Esophagus squamous epithelium (tissue), 5 donors: ENCODE measurements at regions not wholly inside any gene's neighbourhood (a gene's known extent, or its start where the extent isn't known, plus 50 kb on each side); places are given as distances from the start of the nearest gene placed in this dataset.

Experiments
- DNase-seq: peaks from one replicate; lab custom pipeline; 2025; lab: John Stamatoyannopoulos, UW
- H3K27ac ChIP-seq, 4 donors: fragments of 200-600 bp; sonication (generic); one replicate each; pipeline ENCODE4 v1.5.1; 2016 to 2019; ENCODE audit warnings: mild to moderate bottlenecking in 1 of 4
- H3K27me3 ChIP-seq, 4 donors: fragments of 200-600 bp; sonication (generic); 1 replicate in 3 of 4; 2 replicates in 1 of 4; pipeline versions ENCODE4 v1.5.1 to v1.6.0; 2017 to 2021; ENCODE audit warnings: antibody characterized with exemption in 1 of 4
- H3K36me3 ChIP-seq, 3 donors: fragments of 200-600 bp; sonication (generic); one replicate each; pipeline ENCODE4 v1.5.1; 2016 to 2019
- H3K4me1 ChIP-seq, 3 donors: fragments of 200-600 bp; sonication (generic); one replicate each; pipeline ENCODE4 v1.5.1; 2017 to 2019
- H3K4me3 ChIP-seq, 4 donors: fragments of 200-600 bp; sonication (generic); 1 replicate in 3 of 4; 2 replicates in 1 of 4; pipeline ENCODE4 v1.5.1; 2016 to 2019; ENCODE audit warnings: mild to moderate bottlenecking in 2 of 4, moderate library complexity in 1 of 4
- H3K9me3 ChIP-seq, 3 donors: fragments of 200-600 bp; sonication (generic); one replicate each; pipeline ENCODE4 v1.5.1; 2016 to 2019
- POLR2A ChIP-seq, 4 donors: fragments of 450-650 bp; IDR thresholded peaks; one replicate each; pipeline ENCODE4 v1.6.1; 2017; ENCODE audit warnings: antibody characterized with exemption in 4 of 4, mild to moderate bottlenecking in 4 of 4, moderate library complexity in 3 of 4
- WGBS, 2 donors: methylation state at CpG; one replicate each; pipeline ENCODE4 v1.1.5; 2018; 5-methylcytosine and 5-hydroxymethylcytosine counted together
- intact Hi-C: fragments of 100-400 bp; cut with DNase I; formaldehyde crosslinking; loops from one replicate; pipeline ENCODE4 v1.15.0; 2022
- TF ChIP-seq, protein P1 (sequence below), 6 experiments: fragments of 450-650 bp in 4 of 6; fragments of 200-600 bp in 2 of 6; sonication (generic) in 2 of 6; IDR thresholded peaks; one replicate each; pipeline ENCODE4 v1.5.1; 2016 to 2019; ENCODE audit warnings: antibody characterized with exemption in 6 of 6, mild to moderate bottlenecking in 4 of 6, moderate library complexity in 4 of 6
- donor health status: DM: yes; HTN: yes; CAD: no.

DNA sequence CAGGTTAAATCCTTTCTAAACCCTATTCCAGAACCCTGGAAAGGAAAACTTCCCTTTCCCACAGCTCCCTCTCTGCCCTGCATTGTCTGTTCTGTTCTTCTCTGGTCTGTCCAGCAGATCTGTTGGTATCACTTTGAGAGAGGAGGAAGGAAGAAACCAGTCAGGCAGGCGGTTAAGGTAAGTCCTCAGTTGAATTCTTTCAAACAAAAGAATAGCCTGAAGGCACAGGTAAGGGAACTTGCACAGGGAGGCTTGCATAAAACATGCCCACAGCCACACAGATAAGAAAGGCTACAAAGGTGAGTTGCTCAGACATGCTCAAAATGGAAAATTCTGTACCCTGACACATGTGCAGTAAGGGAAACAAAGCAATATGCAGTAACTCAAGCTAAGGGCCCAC lies 595.7 kb upstream of the CDH5 start:
- no peaks in the 10 kb centered on the region for H3K36me3 ChIP-seq
- TF ChIP-seq, protein P1, sequence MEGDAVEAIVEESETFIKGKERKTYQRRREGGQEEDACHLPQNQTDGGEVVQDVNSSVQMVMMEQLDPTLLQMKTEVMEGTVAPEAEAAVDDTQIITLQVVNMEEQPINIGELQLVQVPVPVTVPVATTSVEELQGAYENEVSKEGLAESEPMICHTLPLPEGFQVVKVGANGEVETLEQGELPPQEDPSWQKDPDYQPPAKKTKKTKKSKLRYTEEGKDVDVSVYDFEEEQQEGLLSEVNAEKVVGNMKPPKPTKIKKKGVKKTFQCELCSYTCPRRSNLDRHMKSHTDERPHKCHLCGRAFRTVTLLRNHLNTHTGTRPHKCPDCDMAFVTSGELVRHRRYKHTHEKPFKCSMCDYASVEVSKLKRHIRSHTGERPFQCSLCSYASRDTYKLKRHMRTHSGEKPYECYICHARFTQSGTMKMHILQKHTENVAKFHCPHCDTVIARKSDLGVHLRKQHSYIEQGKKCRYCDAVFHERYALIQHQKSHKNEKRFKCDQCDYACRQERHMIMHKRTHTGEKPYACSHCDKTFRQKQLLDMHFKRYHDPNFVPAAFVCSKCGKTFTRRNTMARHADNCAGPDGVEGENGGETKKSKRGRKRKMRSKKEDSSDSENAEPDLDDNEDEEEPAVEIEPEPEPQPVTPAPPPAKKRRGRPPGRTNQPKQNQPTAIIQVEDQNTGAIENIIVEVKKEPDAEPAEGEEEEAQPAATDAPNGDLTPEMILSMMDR (IDR thresholded peaks at IDR 0.05), result no peak
- TF ChIP-seq POLR2A (IDR thresholded peaks at IDR 0.05), result no peak

DNA sequence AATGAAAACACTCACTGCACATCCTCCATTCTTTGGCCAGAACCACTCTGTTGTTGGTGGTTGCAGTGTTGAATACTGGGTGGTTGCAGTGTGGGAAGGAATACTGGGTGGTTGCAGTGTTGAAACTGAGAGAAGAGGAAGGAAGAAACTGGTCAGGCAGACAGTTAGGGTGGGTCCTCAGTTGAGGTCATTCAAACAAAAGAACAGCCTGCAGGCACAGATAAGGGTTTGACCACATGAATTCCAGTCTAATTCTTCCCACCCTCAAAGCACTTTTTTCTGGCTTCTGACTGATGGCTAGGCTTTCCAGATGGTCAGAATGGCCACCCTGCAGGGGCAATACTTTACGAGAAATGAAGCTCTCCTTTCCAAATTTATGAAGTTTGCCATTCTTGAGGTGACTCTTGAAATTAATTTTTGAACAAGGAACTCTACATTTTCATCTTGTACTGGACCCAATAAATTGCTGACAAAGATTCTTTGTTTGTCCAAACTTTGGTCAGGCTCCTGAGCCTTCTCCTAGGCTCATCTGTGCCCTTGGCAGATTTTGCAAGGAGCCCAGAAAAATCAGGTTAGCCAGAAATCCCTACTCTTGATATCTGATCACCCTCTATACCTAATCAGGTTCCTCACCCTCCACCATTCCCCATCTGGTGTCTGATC lies 596.6 kb upstream of the CDH5 start:
- no peak overlapping the region for H3K4me3 ChIP-seq
- TF ChIP-seq, protein P1 (IDR thresholded peaks at IDR 0.05), result no peak
- no peak for TF ChIP-seq POLR2A (IDR thresholded peaks at IDR 0.05)
- no peak for DNase-seq
- no peaks in the 10 kb centered on the region for H3K4me1 ChIP-seq
- WGBS, 2 donors, result 87 to 88% methylated on average over 1 of the region's 1 CpG
- intact Hi-C loops, result no loop called here
- H3K27ac ChIP-seq, result no peak overlapping the region
- H3K36me3 ChIP-seq, result no peaks in the 10 kb centered on the region
- H3K9me3 ChIP-seq, result peaks cover 0 to 20% (median 17%) of the 10 kb centered on the region in 3 donors
- no peaks in the 10 kb centered on the region for H3K27me3 ChIP-seq

More for the DNA sequence above, 595.7 kb upstream of the CDH5 start:
- 25% methylated on average over 1 of the region's 1 CpG; no CpG with 5 or more reads in 1 of the 2 donors for WGBS, 2 donors
- H3K27me3 ChIP-seq, result no peaks in the 10 kb centered on the region
- no peaks in the 10 kb centered on the region for H3K4me1 ChIP-seq
- no peak overlapping the region for H3K4me3 ChIP-seq
- peaks cover 0 to 20% (median 17%) of the 10 kb centered on the region in 3 donors for H3K9me3 ChIP-seq
- no peak overlapping the region for H3K27ac ChIP-seq
- DNase-seq, result no peak
- intact Hi-C loops, result no loop called here

DNA sequence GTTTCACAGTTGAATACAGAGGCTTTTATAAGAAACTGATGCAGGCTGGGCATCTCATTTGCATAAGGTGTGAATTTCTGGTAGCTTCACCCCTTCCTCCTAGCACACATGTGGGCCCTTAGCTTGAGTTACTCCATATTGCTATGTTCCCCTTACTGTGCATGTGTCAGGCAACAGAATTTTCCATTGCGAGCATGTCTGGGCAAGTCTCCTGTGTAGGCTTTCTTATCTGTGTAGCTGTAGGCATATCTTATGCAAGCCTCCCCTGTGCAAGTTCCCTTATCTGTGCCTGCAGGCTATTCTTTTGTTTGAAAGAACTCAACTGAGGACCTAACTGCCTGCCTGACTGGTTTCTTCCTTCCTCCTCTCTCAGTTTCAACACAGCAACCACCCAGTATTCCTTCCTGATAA lies 597.4 kb upstream of the CDH5 start:
- no peak overlapping the region for H3K27ac ChIP-seq
- 38 to 72% methylated on average over 1 of the region's 1 CpG for WGBS, 2 donors
- TF ChIP-seq, protein P1 (IDR thresholded peaks at IDR 0.05), result no peak
- no peak for TF ChIP-seq POLR2A (IDR thresholded peaks at IDR 0.05)
- peaks cover 0 to 20% (median 17%) of the 10 kb centered on the region in 3 donors for H3K9me3 ChIP-seq
- intact Hi-C loops, result no loop called here
- DNase-seq, result no peak
- no peaks in the 10 kb centered on the region for H3K36me3 ChIP-seq
- no peaks in the 10 kb centered on the region for H3K27me3 ChIP-seq
- no peak overlapping the region for H3K4me3 ChIP-seq
- H3K4me1 ChIP-seq, result no peaks in the 10 kb centered on the region

DNA sequence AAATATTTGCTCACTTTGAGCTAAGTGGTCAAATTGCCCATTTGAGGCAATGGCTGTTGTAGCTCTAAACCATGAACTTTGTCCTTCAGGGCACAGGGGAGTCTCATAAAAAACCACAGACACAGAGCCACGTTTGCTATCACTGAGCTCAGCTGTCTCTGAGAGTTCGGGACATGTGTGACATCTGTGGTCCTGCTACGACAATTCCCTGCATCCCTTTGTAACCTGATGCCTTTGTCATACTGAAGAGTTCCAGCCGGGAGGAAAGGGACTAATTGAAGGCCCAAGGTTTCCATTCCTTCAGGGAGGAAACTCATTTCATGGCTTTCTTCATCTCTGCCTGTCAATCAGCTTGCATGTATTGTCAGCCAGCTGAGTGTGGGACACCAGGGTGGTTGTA lies 599.4 kb upstream of the CDH5 start:
- H3K27me3 ChIP-seq, result no peaks in the 10 kb centered on the region
- intact Hi-C loops, result no loop called here
- H3K9me3 ChIP-seq, result peaks cover 0 to 20% (median 17%) of the 10 kb centered on the region in 3 donors
- H3K36me3 ChIP-seq, result no peaks in the 10 kb centered on the region
- TF ChIP-seq, protein P1 (IDR thresholded peaks at IDR 0.05), result no peak
- no peak for TF ChIP-seq POLR2A (IDR thresholded peaks at IDR 0.05)
- 68 to 70% methylated on average over 2 to 4 of the region's 4 CpGs for WGBS, 2 donors
- H3K4me1 ChIP-seq, result no peaks in the 10 kb centered on the region
- DNase-seq, result no peak
- H3K27ac ChIP-seq, result no peak overlapping the region
- H3K4me3 ChIP-seq, result no peak overlapping the region

DNA sequence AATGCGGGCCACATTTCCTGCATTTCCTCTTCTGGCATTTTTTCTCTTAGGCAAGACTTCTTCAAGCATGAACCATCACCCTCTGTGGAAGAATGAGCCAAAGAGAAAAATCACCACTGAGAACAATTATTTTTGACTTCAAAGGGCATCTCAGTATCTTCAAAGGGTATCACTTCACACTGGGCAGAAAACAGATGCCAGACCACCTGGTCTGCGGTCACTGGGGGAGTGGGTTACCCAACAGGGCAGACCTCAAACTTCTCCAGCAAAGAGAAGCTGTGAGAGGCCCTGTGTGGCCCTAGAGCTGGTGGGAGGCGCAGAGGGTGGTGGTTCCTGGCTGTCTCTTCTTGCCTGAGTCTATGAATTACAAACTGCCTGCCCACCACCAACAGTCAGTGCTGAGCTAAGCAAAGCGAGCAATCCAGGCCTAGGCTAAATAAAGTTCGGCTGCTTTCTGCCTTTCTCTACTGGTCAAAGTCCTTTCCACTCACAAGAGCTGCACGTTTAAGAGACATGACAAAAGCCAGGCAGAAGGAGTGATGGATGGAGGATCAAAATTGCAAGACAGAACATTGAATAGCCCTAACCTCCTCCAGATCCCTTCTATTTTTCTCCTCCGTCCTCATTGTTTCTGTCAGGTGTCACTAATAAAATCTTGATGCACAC lies 602.7 kb upstream of the CDH5 start:
- H3K27ac ChIP-seq, result no peak overlapping the region
- DNase-seq, result no peak
- H3K36me3 ChIP-seq, result no peaks in the 10 kb centered on the region
- intact Hi-C loops, result no loop called here
- no peaks in the 10 kb centered on the region for H3K4me1 ChIP-seq
- no peak for TF ChIP-seq POLR2A (IDR thresholded peaks at IDR 0.05)
- WGBS, 2 donors, result 79 to 82% methylated on average over 7 of the region's 7 CpGs
- no peaks in the 10 kb centered on the region for H3K9me3 ChIP-seq
- H3K27me3 ChIP-seq, result no peaks in the 10 kb centered on the region
- no peak overlapping the region for H3K4me3 ChIP-seq
